ENCODE measurements at regions not wholly inside any gene's neighbourhood (a gene's known extent, or its start where the extent isn't known, plus 50 kb on each side); places are given as distances from the start of the nearest gene placed in this dataset.
"Not testable (repeated sequence)": the region's sequence is repeated elsewhere in the genome, so short reads cannot be mapped to it uniquely, and the experiment has no call there.

GRCh38 chr6:60759149-60759825 lies 1526.7 kb downstream of the KHDRBS2 start:
- H3K79me2 ChIP-seq (ENCODE audit: control insufficient read depth, insufficient read depth, low read length); FAIRE-seq; H3K36me3 ChIP-seq (ENCODE audit: control insufficient read depth in 2 of 2, extremely low read depth in 1 of 2, insufficient read depth in 2 of 2, low read length in 2 of 2); H3K27me3 ChIP-seq (ENCODE audit: control insufficient read depth, extremely low read depth, insufficient read depth, low read length); H3K4me2 ChIP-seq (ENCODE audit: control insufficient read depth, extremely low read depth, insufficient read depth, low read depth, low read length); H3K4me1 ChIP-seq (ENCODE audit: control insufficient read depth, extremely low read depth, insufficient read depth, low read length); H3K9me1 ChIP-seq (ENCODE audit: control insufficient read depth, extremely low read depth, insufficient read depth, low read length); H4K20me1 ChIP-seq (ENCODE audit: control insufficient read depth, extremely low read depth, insufficient read depth, low read length); H3K9ac ChIP-seq (ENCODE audit: control insufficient read depth, extremely low read depth, insufficient read depth, low read length); DNase-seq (ENCODE audit: low read depth, low spot score); dilution Hi-C loops (cut with MboI; ENCODE audit: extremely low pct_ligation_motif_present, low sequenced_read_pairs); H3K4me3 ChIP-seq (ENCODE audit: control insufficient read depth in 2 of 3, extremely low read depth in 1 of 3, insufficient read depth in 2 of 3, low read depth in 1 of 3, low read length in 3 of 3); H3K9me3 ChIP-seq (ENCODE audit: control insufficient read depth, low read depth, low read length); H2AFZ ChIP-seq (ENCODE audit: control insufficient read depth, low read length); H3K27ac ChIP-seq (ENCODE audit: control insufficient read depth, insufficient read depth, low read length): not testable (repeated sequence)

GRCh38 chr6:60758725-60759124 lies 1527.3 kb downstream of the KHDRBS2 start:
- H3K27ac ChIP-seq (ENCODE audit: control insufficient read depth, insufficient read depth, low read length); H3K9me3 ChIP-seq (ENCODE audit: control insufficient read depth, low read depth, low read length); FAIRE-seq; dilution Hi-C loops (cut with MboI; ENCODE audit: extremely low pct_ligation_motif_present, low sequenced_read_pairs); H2AFZ ChIP-seq (ENCODE audit: control insufficient read depth, low read length); H3K4me3 ChIP-seq (ENCODE audit: control insufficient read depth in 2 of 3, extremely low read depth in 1 of 3, insufficient read depth in 2 of 3, low read depth in 1 of 3, low read length in 3 of 3); H3K36me3 ChIP-seq (ENCODE audit: control insufficient read depth in 2 of 2, extremely low read depth in 1 of 2, insufficient read depth in 2 of 2, low read length in 2 of 2); H3K9me1 ChIP-seq (ENCODE audit: control insufficient read depth, extremely low read depth, insufficient read depth, low read length); H3K9ac ChIP-seq (ENCODE audit: control insufficient read depth, extremely low read depth, insufficient read depth, low read length); H3K79me2 ChIP-seq (ENCODE audit: control insufficient read depth, insufficient read depth, low read length); H3K4me1 ChIP-seq (ENCODE audit: control insufficient read depth, extremely low read depth, insufficient read depth, low read length); H3K4me2 ChIP-seq (ENCODE audit: control insufficient read depth, extremely low read depth, insufficient read depth, low read depth, low read length); H4K20me1 ChIP-seq (ENCODE audit: control insufficient read depth, extremely low read depth, insufficient read depth, low read length); DNase-seq (ENCODE audit: low read depth, low spot score); H3K27me3 ChIP-seq (ENCODE audit: control insufficient read depth, extremely low read depth, insufficient read depth, low read length): not testable (repeated sequence)

GRCh38 chr6:60754879-60755278 lies 1531.1 kb downstream of the KHDRBS2 start:
- FAIRE-seq (no peak), DNase-seq (ENCODE audit: low read depth, low spot score) (no peak)
- no peaks in the 10 kb centered on the region for H3K36me3 ChIP-seq (ENCODE audit: control insufficient read depth in 2 of 2, extremely low read depth in 1 of 2, insufficient read depth in 2 of 2, low read length in 2 of 2)
- H3K4me2 ChIP-seq (ENCODE audit: control insufficient read depth, extremely low read depth, insufficient read depth, low read depth, low read length) = no peak overlapping the region
- no peaks in the 10 kb centered on the region for H4K20me1 ChIP-seq (ENCODE audit: control insufficient read depth, extremely low read depth, insufficient read depth, low read length)
- H3K4me1 ChIP-seq (ENCODE audit: control insufficient read depth, extremely low read depth, insufficient read depth, low read length) = no peaks in the 10 kb centered on the region
- no peak overlapping the region for H3K4me3 ChIP-seq (ENCODE audit: control insufficient read depth in 2 of 3, extremely low read depth in 1 of 3, insufficient read depth in 2 of 3, low read depth in 1 of 3, low read length in 3 of 3)
- no peak overlapping the region for H3K9ac ChIP-seq (ENCODE audit: control insufficient read depth, extremely low read depth, insufficient read depth, low read length)
- no peaks in the 10 kb centered on the region for H3K9me1 ChIP-seq (ENCODE audit: control insufficient read depth, extremely low read depth, insufficient read depth, low read length)
- TF ChIP-seq CTCF (optimal IDR thresholded peaks at IDR 0.05 in 1 of 3, IDR thresholded peaks at IDR 0.05 in 1 of 3, conservative IDR thresholded peaks at IDR 0.05 in 1 of 3; ENCODE audit: extremely low read depth in 1 of 3, insufficient read depth in 2 of 3, low read length in 3 of 3) (peak in 1 of 3 experiments; percentile 10), EZH2 (IDR thresholded peaks at IDR 0.05; ENCODE audit: low read length) (no peak)
- no peaks in the 10 kb centered on the region for H3K79me2 ChIP-seq (ENCODE audit: control insufficient read depth, insufficient read depth, low read length)
- H3K27ac ChIP-seq (ENCODE audit: control insufficient read depth, insufficient read depth, low read length) = no peak overlapping the region
- no peaks in the 10 kb centered on the region for H3K9me3 ChIP-seq (ENCODE audit: control insufficient read depth, low read depth, low read length)
- H2AFZ ChIP-seq (ENCODE audit: control insufficient read depth, low read length) = no peak overlapping the region
- dilution Hi-C loops (cut with MboI; ENCODE audit: extremely low pct_ligation_motif_present, low sequenced_read_pairs) = no loop called here
- H3K27me3 ChIP-seq (ENCODE audit: control insufficient read depth, extremely low read depth, insufficient read depth, low read length) = no peaks in the 10 kb centered on the region

GRCh38 chr6:60750353-60751081 lies 1535.5 kb downstream of the KHDRBS2 start:
- H3K9me3 ChIP-seq (ENCODE audit: control insufficient read depth, low read depth, low read length); H4K20me1 ChIP-seq (ENCODE audit: control insufficient read depth, extremely low read depth, insufficient read depth, low read length); DNase-seq (ENCODE audit: low read depth, low spot score); dilution Hi-C loops (cut with MboI; ENCODE audit: extremely low pct_ligation_motif_present, low sequenced_read_pairs); H3K27ac ChIP-seq (ENCODE audit: control insufficient read depth, insufficient read depth, low read length); H2AFZ ChIP-seq (ENCODE audit: control insufficient read depth, low read length); H3K27me3 ChIP-seq (ENCODE audit: control insufficient read depth, extremely low read depth, insufficient read depth, low read length); FAIRE-seq; H3K4me2 ChIP-seq (ENCODE audit: control insufficient read depth, extremely low read depth, insufficient read depth, low read depth, low read length); H3K9me1 ChIP-seq (ENCODE audit: control insufficient read depth, extremely low read depth, insufficient read depth, low read length); H3K79me2 ChIP-seq (ENCODE audit: control insufficient read depth, insufficient read depth, low read length); H3K4me1 ChIP-seq (ENCODE audit: control insufficient read depth, extremely low read depth, insufficient read depth, low read length); H3K9ac ChIP-seq (ENCODE audit: control insufficient read depth, extremely low read depth, insufficient read depth, low read length); H3K36me3 ChIP-seq (ENCODE audit: control insufficient read depth in 2 of 2, extremely low read depth in 1 of 2, insufficient read depth in 2 of 2, low read length in 2 of 2); H3K4me3 ChIP-seq (ENCODE audit: control insufficient read depth in 2 of 3, extremely low read depth in 1 of 3, insufficient read depth in 2 of 3, low read depth in 1 of 3, low read length in 3 of 3): not testable (repeated sequence)
